ENCODE measurements at regions not wholly inside any gene's neighbourhood (a gene's known extent, or its start where the extent isn't known, plus 50 kb on each side); places are given as distances from the start of the nearest gene placed in this dataset.

- TF ChIP-seq PKNOX1 (IDR thresholded peaks at IDR 0.05) (no peak), CEBPB (IDR thresholded peaks at IDR 0.05; ENCODE audit: borderline replicate concordance in 1 of 2, low read depth in 2 of 2, low read length in 2 of 2) (no peak), KDM1A (IDR thresholded peaks at IDR 0.05; ENCODE audit: borderline replicate concordance) (no peak), ESRRA (IDR thresholded peaks at IDR 0.05; ENCODE audit: low read length) (no peak), TARDBP (IDR thresholded peaks at IDR 0.05; ENCODE audit: borderline replicate concordance) (no peak), CTCF (IDR thresholded peaks at IDR 0.05 in 2 of 3, conservative IDR thresholded peaks at IDR 0.05 in 1 of 3; ENCODE audit: control insufficient read depth in 2 of 3, extremely low read depth in 1 of 3, insufficient read depth in 1 of 3, low read depth in 3 of 3, low read length in 3 of 3) (no peak), JUNB (IDR thresholded peaks at IDR 0.05) (no peak)
These were observed 347.1 kb downstream of the FBXW7 start for GRCh38 chr4:152188801-152189200.

Data from GM12878 (cell line).